Renal cortical epithelial cell (primary cell): ENCODE measurements at regions not wholly inside any gene's neighbourhood (a gene's known extent, or its start where the extent isn't known, plus 50 kb on each side); places are given as distances from the start of the nearest gene placed in this dataset.
"Not testable (repeated sequence)": the region's sequence is repeated elsewhere in the genome, so short reads cannot be mapped to it uniquely, and the experiment has no call there.

Source experiments
- DNase-seq: peaks from one replicate; pipeline ENCODE4 v3.0.0-alpha.2; 2011; ENCODE audit warnings: low read depth

DNA sequence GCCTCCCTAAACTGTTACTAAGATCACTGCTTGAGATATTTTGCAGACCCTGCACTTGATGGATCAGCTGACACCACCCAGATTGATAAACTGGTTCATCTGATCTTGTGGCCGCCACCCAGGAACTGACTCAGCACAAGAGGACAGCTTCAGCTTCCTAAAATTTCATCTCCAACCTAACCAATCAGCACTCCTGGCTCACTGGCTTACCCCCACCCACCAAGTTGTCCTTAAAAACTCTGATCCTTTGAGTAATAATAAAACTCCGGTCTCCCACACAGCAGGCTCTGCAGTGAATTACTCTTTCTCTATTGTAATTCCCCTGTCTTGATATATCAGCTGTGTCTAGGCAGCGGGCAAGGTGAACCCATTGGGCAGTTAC lies 174.8 kb downstream of the UTP18 start:
- DNase-seq, result no peak

DNA sequence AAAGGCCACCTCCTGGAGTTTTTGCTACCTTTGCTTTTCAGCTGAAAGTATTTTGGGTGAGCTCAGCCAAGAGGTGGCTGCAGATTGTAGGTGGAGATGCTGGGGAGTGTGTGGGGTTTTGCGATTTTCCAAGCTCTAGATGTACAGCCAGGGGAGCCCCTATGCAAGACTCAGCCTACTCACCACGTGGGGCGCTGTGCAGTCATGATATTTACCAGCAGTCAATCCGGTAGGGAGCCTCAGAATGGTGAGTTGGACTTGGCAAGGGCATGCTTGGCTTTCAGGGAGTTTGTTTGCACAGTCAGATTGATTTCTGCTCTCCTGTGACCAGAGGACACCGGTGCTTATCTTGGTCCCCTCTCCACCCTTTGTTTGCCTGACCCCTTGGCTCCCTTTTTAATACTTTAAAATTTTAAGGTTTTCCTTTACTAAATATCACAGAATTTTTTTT lies 175.3 kb downstream of the UTP18 start:
- peak; percentile 9 for DNase-seq

DNA sequence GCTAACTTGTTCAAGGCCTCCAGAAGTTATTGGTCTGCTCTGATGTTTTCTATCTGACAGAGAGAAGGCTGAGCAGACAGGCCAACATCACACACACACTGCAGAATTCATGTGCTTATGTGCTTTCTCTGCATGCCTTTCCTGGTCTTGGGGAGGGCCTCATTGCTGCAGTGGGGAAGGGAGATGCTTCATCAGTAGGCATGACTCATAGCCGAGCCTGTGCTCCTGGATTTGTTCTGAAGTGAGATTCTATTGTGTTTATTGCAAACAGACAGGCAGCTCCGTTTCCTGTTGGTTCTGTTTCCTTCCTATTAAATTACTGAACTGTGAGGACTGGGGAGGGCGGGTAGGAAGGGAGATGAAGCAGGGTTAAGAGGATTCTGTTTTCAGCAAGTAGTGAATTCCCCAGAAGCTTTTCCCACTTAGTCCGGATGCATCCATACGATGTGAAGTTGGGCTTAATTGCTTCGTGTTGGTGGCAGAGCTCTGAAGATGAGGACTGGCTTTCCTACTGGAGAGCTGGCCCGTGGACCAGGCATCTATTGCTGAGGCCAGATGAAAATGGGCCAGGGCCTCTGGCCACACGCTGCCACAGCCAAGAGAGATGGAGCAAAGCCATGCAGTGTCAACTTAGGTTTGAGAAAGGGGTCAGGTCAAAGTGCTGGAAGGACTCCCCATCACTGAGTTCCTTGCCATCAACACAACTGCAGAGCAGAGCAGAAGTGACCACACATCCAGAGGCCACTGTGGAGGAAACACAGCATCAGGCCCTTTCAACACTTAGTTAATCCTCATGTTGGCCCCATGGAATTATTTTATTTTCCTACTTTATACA lies 179.3 kb downstream of the UTP18 start:
- peak; percentile 40 for DNase-seq

DNA sequence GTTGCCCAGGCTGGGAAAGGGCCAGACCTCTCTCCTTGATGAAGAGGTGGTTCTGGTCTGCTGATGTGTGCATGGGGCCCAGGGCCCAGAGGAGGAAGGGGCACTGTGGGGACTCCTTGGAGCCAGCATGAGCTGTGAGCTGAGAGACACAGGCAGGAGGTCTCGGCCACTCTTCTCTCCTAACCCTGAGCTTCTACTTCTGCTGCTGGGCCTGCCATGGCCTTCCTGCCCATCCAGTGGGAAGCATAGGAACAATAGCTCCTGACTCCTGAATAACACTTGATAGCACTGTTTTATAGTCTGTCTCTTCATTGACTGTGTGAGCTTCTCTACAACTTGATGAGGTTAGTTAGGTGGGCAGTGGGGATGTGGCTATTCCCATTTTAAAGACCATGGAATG lies 181.1 kb downstream of the UTP18 start:
- DNase-seq, result no peak

DNA sequence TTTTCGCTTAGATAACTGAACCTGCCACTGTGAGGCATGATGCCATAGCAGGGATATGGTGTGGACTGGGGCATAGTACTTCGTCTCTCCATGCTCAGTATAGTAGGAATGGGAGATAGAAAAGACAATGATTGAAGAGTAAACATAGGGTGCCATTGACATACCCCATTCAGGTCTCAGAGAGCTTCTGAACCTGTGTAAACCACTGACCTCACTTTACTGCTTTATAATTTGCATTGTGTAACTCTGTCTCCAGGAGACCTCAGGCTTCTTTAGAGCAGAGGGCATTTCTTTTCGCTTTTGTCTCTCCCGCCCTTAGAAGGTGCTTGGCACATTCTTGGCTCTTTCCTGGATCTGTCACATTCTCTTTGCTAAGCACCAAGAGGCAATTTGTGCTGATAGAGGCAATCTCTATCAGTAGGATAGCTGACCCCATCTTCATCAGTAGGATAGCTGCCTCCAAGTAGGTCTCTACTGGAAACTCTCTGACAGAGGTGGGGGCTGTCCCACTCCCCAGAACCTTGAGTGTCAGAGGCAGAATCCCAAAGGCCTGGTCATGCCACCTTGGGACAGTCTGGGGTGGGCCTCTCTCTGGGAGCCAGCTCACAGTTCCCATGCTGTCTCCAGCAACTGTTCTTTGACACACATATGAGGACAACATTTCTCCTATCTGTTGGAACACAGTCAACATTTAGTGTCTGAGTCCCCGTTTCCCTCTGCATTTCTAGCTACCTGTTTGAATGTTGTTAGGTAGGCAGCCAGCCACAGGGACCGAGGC lies 181.9 kb downstream of the UTP18 start:
- no peak for DNase-seq

DNA sequence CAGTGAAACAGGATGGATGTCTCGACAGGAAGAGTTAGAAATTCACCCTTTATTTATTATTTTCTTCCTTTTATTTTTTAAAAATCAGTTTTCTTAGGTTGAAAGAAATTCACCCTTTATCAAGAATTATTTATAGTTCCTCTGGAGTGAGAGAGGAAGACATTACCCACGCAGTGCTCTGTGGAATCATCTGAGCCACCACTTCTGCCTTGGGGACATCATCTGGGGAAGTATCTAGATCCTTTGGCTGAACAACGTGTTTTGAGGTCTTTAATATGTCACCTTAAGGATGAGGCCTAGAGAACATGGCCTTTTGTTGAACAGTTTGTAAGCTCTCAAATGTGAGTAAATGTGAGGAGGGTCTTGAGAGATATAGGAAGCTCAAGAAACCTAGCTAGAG lies 183.3 kb downstream of the UTP18 start:
- DNase-seq, result no peak

DNA sequence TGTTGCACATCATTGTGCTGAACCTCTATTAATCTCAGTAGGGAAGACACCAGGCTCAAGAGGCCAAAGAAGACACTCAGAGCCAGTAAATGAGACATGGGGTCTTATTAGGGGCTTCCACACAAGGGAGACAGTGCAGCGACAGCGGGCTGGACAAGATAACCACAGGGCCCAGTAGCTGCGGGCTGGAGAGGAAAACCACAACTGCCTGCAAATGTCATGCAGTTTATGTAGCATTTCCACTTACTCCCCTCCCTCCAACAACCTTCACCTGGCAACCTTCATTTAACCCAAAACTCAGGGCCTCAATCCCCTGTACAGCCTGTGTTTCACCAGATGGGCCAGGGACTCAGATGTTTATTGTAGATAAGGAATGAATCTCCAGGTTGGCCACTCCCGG lies 185.6 kb downstream of the UTP18 start:
- no peak for DNase-seq

DNA sequence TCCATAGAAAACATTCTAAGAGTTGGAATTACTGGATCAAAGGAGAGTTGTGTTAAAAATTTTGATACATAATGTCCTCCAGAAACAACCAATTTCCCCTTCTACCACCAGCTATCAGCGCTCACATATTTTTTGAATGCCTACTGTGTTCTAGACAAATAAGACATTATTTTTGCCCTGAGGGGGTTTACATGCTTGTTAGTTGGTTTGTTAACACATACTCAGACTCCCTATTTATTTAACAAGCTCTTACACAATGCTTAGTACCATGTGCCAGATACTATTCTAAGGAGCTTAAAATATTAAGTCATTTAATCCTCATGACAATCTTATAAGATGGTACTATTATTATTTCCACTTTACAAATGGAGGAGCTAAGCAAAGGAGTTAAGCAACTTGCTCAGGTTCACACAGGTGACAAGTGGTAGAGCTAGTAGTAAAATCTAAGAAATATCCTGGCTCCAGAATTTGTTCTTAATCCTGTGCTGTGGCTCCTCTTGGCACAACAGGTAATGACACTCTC lies 194.2 kb downstream of the UTP18 start:
- DNase-seq, result no peak

DNA sequence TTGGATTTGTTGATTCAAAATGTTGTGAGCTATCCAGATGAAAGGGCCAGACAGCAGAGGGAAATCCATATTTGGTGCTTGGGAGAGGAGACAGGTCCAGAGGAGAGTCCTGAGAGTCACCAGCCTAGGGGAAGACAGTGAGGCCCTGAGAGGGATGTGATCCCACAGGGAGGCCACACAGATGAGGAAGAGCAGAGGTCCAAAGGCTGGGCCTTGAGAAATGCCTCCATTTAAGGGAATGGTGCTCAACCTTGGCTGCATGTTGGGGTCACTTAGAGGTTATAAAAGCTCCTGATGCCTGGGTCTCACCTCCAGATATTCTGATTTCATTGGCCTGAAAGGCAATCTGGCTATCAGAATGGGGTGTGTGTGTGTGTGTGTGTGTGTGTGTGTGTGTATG lies 194.9 kb downstream of the UTP18 start:
- no peak for DNase-seq

DNA sequence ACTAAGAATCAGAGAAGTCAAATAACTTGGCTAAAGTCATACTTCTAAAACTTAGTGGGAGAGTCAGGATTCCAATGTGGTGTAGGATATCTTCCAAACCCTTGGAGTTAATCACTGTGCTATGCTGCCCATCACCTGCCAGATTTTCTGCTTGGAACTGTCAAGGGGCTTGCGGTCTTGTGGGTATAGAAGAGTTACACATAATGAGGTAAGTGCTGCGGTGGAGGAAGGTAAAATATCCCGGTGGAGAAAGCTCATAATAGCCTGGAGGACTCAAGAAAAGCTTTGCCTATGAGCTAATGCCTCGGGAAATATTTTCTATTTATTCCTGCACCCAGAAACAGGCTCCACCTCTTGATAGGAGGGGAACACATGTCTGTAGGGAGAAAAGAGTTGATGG lies 195.6 kb downstream of the UTP18 start:
- no peak for DNase-seq

DNA sequence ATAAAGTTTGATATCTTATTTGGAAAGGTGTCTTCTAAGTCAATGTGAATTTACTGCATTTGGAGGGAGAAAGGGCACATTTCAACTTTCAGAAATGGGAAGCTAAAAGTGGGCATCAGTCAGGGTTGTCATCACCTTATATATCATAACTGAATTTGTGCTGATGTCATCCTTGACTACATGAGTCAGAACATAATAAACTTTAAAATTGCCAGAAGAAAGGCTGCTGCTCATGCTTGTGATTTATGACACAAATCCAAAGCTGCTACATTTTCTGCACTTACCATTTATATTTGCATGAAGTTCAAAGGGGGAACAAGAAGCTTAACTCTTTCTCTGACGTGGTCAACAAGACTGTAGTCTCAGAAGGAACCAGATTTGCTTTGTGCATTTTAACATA lies 196.6 kb downstream of the UTP18 start:
- DNase-seq, result no peak

DNA sequence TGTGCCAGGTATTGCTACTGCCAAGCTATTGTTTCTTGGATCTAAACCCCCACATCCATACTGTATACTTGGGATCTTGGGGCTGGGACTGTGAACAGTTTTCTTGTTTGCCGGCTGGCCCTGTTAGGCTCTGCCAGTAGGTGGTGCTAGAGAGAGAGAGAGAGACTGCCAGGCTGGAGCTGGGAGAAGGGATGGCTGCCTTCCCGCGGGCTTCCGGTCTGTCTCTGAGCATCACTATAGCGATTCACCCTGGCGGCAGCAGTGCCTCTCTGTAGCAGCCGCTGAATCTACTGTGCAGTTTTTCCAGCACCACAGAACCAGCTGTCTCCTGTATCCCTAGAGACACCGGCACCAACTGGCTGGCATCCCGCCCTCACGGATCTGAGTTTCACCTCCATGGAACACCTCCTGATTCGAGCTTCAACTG lies 201.2 kb downstream of the UTP18 start:
- peak; percentile 4 for DNase-seq

DNA sequence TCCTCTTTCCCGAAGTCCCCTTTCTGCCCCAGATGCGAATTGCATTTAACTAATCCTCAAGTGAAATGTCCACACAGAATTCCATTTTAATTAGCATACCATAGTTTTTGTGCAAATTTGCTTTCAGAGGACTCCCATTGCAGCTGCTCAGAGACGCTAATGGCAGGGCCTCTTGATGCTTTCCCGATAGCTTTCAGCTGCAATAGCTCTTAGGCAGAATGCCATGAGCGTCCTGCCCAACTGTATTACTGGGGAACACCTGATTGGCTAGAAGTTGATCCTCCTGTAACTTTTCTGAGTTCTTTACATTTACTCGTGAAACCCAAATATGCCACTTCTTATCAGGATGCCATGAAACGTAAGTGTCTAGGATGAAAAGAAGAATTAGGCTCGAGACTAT lies 203.0 kb downstream of the UTP18 start:
- no peak for DNase-seq

DNA sequence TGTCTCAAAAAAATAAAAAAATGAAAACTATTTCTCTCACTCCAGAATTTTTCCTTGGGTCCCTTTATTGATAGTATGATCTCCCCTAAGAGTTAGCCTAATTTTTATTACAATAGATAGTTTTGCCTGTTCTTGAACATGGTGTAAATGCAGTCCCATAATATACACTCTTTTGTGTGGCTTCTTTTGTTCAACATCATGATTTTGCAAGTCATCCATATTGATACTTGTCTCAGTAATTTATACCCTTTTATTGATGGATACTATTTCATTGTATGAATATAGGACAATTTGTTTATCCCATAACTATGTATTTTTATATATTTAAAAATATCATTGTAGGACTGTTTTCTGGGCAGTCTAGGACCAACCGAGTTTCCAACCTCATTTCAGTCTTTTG lies 207.0 kb downstream of the UTP18 start:
- DNase-seq, result no peak

DNA sequence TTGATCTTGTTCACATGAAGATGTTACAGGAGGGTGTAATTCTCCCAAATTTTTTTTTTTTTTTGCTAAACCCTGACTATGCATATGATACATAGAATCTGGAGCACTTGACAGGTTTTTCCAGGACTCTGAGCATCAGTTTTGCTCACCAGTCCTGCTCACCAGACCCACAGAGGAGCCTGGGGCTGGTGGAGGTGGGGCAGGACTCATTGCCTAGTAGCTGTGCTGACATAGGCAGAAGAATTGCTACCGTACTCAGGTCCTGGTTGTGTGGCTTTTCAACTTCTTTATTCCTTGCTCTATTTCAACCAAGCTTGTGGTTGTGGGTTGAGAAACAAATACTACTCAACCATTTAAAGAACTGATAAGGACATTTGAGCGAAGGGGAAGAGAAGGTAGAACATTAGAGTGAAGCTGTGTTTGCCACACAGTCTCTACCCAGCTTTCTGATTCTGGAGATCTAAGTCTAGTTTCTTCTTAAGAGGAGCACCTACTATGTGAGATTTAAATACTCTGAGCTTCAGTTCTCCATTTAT lies 212.4 kb downstream of the UTP18 start:
- no peak for DNase-seq

DNA sequence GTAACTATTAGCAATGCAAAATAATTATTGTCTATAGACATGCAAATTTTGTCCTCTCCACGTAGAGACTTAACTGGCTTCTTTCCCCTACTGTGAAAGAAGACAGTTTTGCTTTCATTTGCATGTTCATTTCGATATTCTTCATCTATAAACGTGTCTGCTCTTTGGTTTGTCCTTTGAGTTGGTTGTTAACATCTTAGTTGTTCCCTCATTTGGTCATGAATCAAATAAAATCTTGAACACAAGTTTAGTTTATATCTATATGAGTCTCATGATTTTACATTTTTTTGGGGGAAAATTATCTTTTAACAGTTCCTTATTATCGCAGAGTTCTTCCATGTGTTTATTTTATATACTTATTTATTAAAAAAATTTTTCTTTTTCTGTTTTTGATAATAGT lies 214.4 kb downstream of the UTP18 start:
- DNase-seq, result no peak

DNA sequence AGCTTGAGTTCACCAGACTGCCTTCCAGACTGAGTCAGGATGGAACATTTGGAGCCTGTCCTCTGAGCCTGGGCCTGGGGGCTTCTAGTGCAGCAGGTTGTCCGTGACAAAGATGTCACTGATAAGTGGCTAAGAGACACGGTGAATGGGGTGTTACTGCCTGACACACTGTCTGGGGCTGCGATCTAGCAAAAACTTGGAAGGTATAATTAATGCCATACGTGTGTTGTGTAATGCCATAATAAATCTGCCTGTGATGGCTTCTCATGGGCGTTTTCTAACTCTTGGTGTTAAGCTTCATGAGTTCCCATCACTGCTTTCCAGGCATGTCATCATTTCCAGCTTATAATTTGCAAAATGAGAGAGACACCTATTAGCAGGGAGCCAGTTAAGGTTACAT lies 215.4 kb downstream of the UTP18 start:
- no peak for DNase-seq

DNA sequence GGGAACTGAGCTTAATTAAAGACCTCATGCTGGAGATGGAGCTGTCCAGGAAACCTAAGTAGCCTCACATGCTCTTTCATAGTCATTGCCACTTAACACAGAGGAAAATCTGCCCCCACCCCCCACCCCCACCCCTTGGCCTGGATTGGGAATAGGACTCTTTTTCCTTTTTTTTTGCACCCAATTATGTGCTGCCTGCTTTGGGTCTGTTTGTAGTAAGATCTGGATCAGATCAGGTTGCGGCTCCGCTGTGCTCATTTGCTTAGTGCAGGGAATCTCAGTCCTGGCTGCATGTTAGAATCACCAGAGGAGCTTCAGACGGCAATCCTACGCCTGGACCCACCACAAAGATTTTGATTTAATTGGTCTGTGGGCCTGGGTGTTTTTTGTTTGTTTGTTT lies 219.0 kb downstream of the UTP18 start:
- DNase-seq, result no peak

DNA sequence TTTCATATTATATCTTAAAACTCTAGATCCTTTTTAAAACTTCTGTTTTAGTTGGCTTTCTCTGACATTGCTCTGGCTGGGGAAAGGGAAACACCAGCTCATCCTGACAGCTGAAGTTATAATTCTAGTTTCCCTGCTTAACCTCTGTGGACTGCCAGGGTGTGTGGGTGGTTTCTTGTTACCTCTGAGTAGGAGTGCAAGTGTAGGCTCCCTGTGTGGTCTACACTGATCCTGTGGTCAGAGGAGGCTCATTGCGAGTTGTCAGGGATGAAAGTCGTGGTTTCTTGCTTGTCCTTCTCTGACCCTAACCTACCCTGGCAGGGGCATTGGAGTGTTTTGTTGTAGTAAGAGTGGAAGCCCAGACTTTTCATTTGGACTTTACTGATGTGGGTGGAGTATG lies 221.0 kb downstream of the UTP18 start:
- DNase-seq, result no peak

DNA sequence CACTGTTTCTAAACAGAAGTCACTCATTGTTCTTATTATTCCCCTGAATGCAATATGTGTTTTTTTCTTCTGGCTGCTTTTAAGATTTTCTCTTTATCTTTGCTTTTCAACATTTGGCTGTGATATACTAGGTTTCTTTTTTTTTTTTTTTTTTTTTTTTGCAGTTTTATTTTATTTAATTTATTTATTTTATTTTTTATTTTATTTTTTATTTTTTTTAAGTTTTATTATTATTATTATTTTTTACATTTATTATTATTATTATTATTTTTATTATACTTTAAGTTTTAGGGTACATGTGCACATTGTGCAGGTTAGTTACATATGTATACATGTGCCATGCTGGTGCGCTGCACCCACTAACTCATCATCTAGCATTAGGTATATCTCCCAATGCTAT lies 221.9 kb downstream of the UTP18 start:
- DNase-seq, result not testable (repeated sequence)

DNA sequence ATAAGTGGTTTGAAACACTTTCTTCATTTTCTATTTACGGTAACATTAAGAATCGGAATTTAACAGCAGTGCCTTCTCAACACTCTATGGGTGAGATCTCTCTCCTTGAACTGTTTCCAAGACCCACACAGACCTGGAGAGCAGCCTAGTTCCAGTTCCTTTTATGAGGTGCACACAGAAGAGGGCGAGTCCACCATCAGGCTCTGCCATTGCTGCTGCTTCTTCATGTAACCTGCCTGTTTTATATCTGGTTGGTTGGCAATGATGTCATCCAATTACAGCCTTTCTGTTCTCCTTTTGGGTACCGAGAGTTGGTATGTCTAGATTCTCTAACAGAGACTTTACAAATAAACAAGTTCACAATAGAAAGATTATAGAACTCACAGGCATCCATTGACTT lies 225.7 kb downstream of the UTP18 start:
- DNase-seq, result no peak

DNA sequence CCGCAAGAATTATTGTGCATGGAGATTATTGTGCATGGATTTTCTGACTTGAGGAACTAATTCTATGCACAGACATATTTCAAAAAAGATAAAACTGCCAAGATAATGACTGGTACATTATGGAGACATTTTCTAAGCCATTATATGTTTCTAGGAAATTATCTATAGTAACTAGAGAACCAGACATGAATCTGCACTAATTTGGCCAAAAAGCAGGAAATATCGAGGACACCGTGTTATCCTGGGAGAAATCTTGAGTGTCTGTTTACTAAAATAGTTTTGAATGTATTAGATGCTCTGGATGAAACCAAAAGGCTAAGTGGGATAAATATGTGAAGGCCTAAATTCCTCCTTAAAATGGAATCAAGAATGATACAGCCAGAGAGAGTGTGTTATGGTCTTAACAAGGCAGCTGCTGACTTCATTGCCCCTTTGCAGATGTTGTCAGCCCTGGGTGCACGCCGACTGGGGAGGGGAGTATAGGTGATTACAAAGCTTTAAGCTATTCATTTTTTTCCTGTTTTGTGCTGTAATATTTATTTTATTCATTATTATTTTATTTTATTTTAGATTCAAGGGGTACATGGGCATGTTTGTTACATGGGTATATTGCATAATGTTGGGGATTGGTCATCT lies 226.7 kb downstream of the UTP18 start:
- no peak for DNase-seq
